C1 segment of cervical spinal cord (tissue), 14 donors: ENCODE measurements at regions not wholly inside any gene's neighbourhood (a gene's known extent, or its start where the extent isn't known, plus 50 kb on each side); places are given as distances from the start of the nearest gene placed in this dataset.
"Not testable (repeated sequence)": the region's sequence is repeated elsewhere in the genome, so short reads cannot be mapped to it uniquely, and the experiment has no call there.

Source experiments
- DNase-seq, 14 donors: peaks; one replicate each; lab custom pipeline; 2025; lab: John Stamatoyannopoulos, UW

GRCh38 chr5:152116934-152117333 is 192.3 kb upstream of the GLRA1 start:
- no peak for DNase-seq

GRCh38 chr5:152113401-152113800 is 188.8 kb upstream of the GLRA1 start:
- no peak for DNase-seq

DNA sequence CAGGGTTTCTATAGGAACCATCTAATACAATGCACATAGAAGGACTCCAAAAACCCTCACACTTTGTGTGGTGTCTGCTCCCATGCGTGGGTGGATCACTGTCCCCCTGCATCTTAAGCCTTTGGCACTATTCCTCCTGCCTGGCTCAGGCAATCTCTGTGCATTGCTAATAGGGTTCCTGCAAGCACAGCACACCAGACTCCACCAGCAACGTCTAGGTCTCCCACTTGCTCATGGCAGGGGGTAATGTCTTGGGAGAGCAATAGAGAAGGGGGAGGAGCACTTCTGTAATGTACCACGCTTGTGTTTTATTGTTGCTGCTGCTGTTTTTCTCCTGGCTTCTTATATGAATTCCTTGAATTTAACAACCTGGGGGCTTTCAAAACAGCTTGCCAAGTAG is 182.6 kb upstream of the GLRA1 start:
- DNase-seq, result no peak

DNA sequence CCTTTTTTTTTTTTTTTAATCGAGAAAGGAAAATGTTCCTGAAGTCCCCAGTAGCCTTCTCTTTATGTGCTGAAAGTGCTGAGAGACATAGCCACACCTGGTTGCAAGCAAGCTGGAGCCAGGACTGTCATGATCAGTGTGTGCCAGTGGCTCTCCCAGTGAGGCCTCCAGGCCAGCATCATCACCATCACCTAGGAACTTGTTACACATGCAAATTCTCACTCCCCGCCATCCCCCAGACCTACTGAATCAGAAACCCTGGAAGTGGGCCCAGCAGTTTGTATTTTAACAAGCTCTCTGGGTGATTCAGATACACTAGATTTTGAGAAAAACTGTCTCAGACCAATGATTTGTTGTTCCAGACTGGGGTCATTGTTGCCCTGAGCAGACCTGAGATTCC is 181.9 kb upstream of the GLRA1 start:
- peak in 1 of 14 donors; percentile 28 for DNase-seq

- DNase-seq, result no peak
Measured at GRCh38 chr5:152105085-152105484, 180.4 kb upstream of the GLRA1 start.

GRCh38 chr5:152104211-152104610 is 179.6 kb upstream of the GLRA1 start:
- DNase-seq, result peak in 1 of 14 donors; percentile 1

- not testable (repeated sequence) for DNase-seq
Measured at GRCh38 chr5:152102908-152103307, 178.3 kb upstream of the GLRA1 start.

DNA sequence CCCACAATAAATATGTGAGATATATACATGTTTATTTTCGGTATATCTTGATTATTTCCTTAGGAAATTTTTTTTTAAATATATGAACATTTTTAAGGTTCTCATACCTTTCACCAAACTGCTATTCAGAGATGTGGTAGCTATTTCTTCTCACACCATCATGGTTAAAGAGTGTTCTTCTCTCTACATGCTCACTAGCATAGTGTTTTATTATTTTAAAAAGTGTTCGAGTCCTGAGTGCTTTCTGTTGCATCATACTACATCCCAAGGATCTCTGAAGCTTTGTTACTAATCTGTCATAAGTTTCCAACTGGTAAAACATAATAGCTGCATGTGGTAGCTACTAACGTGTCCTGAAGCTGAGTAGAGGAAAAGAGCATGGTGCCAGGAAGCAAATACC is 177.4 kb upstream of the GLRA1 start:
- DNase-seq, result no peak

GRCh38 chr5:152100462-152100861 is 175.8 kb upstream of the GLRA1 start:
- no peak for DNase-seq

DNA sequence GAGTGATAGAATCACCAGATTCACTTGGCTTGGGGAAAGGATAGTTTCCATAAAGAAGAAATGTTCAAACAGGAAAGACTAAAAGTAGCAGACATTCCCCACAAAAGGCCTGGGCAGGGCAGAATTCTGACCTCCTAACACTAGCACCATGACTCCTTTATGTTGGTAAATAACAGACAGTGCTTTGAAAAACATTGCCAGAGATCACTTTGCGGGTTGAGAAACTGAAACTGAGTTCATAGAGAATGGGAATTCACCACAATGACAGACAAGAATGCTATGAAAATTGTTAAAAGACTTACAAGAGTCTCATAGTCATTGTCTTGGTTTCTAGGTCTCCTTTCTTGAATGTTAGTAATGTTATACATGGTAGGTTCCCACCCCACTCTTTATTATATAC is 172.5 kb upstream of the GLRA1 start:
- DNase-seq, result no peak

GRCh38 chr5:152094716-152095115 is 170.1 kb upstream of the GLRA1 start:
- DNase-seq, result no peak

GRCh38 chr5:152094060-152094459 is 169.4 kb upstream of the GLRA1 start:
- no peak for DNase-seq

DNA sequence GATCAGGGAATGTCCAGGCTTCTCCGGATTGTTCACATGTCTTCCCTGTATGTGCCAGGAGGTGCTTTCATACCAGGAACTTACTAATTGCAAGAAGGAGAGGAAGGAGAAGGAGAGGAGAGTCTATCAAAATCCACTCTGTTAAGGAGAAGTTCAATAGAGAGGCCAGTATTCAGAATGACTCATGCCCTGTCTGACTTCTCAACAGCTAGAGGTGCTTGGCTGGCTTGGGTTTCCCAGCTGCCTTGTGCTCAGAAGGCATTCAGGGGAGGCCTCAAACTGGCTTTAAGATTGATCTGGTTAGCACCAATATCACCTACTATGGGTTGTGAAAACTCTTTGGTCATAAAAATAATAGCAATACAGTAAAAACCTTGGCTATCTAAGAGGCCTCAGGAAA is 167.9 kb upstream of the GLRA1 start:
- no peak for DNase-seq

DNA sequence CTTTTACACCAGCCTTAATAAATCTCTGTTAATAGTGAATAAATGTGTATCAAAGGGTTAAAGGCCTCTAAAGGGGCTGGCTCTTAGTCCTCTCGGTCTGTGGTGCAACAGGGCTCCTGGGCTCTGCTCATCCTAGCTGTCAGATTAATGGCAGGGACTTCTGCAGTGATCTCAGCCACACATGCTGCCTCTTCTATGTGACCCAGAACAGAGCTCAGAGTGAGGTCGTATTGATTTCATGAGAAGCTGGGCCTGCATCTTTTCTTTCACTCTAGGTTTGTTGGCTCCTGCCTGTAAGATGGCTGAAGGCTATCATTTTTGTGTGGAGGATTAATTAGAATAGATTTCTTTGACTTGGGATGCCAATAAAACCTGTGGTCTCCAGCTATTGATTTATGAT is 165.0 kb upstream of the GLRA1 start:
- DNase-seq, result no peak

GRCh38 chr5:152086668-152087067 is 162.0 kb upstream of the GLRA1 start:
- no peak for DNase-seq

- DNase-seq, result no peak
Measured at GRCh38 chr5:152084476-152084875, 159.8 kb upstream of the GLRA1 start.

DNA sequence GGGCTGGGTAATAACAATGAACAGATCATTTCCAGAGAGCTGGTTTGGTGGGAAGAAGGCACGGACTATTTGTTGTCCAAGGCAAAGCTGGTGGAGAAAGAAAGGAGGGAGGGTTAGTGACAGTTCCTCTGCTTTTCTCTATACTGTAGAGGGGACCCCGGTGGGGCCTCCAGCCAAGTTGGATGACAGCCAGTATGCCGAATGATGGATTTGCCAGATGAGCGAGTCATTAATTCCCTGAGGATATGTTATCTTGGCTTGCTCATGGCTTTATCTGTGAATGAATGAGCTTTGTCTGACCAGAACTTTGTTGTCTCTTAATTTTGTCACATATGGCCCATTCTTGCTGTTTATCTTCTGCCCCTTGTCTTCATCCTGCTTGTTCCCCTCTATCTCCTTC is 158.6 kb upstream of the GLRA1 start:
- no peak for DNase-seq

- DNase-seq, result no peak
Measured at GRCh38 chr5:152072091-152072490, 147.4 kb upstream of the GLRA1 start.

- DNase-seq, result no peak
Measured at GRCh38 chr5:152070591-152070990, 145.9 kb upstream of the GLRA1 start.

- DNase-seq, result no peak
Measured at GRCh38 chr5:152066784-152067183, 142.1 kb upstream of the GLRA1 start.

- no peak for DNase-seq
Measured at GRCh38 chr5:152063004-152063403, 138.4 kb upstream of the GLRA1 start.

GRCh38 chr5:152061095-152061494 is 136.4 kb upstream of the GLRA1 start:
- DNase-seq, result no peak

DNA sequence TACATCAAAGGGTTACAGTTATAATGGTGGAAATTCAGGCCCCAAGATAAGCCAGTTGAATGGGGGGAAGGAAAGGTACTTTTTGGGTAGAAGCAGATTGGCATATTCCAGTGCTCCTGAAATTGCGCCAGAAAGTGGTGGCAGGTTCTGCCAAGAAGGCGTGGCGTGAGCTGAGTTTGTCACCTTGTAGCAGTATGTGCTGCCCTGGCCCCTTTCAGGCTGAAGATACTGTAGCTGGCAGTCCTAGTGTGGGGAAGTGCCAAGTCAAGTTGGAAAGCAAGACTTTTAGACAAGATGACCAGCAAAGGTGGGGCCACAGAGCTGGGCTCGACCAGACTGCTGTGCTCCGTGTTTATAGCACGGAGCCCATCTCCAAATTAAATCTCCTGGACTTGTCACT is 133.6 kb upstream of the GLRA1 start:
- no peak for DNase-seq

GRCh38 chr5:152056931-152057330 is 132.3 kb upstream of the GLRA1 start:
- no peak for DNase-seq

DNA sequence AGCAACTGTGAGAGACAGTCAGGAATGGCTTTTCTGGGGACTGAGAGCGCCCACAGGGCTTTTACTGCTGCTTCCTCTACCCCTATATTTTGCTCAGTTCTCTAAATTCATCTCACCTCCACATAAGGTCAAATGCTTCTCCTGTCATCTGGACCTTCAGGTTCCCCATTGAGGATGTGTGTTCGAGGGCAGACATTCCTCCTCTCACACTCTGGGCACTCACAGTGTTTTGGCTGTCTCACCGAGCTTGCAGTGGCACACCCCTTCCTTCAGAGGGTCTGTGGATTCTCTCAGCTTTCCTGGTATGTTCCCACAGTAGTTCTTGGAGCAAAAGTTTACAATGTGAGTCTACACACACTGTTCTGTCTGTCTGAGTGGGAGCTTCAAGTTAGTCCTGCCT is 127.8 kb upstream of the GLRA1 start:
- DNase-seq, result no peak
